Right atrium auricular region (tissue), 2 donors: ENCODE measurements at regions not wholly inside any gene's neighbourhood (a gene's known extent, or its start where the extent isn't known, plus 50 kb on each side); places are given as distances from the start of the nearest gene placed in this dataset.

Experiments
- DNase-seq: peaks from one replicate; pipeline ENCODE4 v3.0.0-alpha.2; 2019; ENCODE audit warnings: low spot score
- H3K27ac ChIP-seq, 2 donors: fragments of 200-600 bp; sonication (generic); 1 replicate in 1 of 2; 2 replicates in 1 of 2; pipeline ENCODE4 v1.5.1; 2016 to 2019
- H3K27me3 ChIP-seq, 2 donors: fragments of 200-600 bp; sonication (generic); one replicate each; pipeline versions ENCODE4 v1.5.1 to v1.6.0; 2017 to 2019
- H3K36me3 ChIP-seq: fragments of 200-600 bp; sonication (generic); one replicate; pipeline ENCODE4 v1.5.1; 2016
- H3K4me1 ChIP-seq, 2 donors: fragments of 200-600 bp; sonication (generic); one replicate each; pipeline versions ENCODE4 v1.5.1 to v1.6.0; 2017 to 2019
- H3K4me3 ChIP-seq, 2 donors: fragments of 200-600 bp; sonication (generic); 1 replicate in 1 of 2; 2 replicates in 1 of 2; pipeline ENCODE4 v1.5.1; 2017 to 2019; ENCODE audit warnings: mild to moderate bottlenecking in 1 of 2, moderate library complexity in 1 of 2
- H3K9me3 ChIP-seq, 2 donors: fragments of 200-600 bp; sonication (generic); one replicate each; pipeline ENCODE4 v1.5.1; 2019
- CTCF ChIP-seq, 2 donors: fragments of 200-600 bp; sonication (generic); IDR thresholded peaks; one replicate each; pipeline ENCODE4 v1.5.1; 2019; ENCODE audit warnings: antibody characterized with exemption in 2 of 2

- Histone ChIP-seq H3K4me3 (no peak overlapping the region), H3K27me3 (no peaks in the 10 kb centered on the region), H3K4me1 (no peaks in the 10 kb centered on the region), H3K27ac (no peak overlapping the region), H3K9me3 (no peaks in the 10 kb centered on the region), H3K36me3 (no peaks in the 10 kb centered on the region)
- no peak for DNase-seq
- no peak for TF ChIP-seq CTCF (IDR thresholded peaks at IDR 0.05)
These were observed 265.7 kb downstream of the BCL11B start for GRCh38 chr14:99006276-99006675.

DNA sequence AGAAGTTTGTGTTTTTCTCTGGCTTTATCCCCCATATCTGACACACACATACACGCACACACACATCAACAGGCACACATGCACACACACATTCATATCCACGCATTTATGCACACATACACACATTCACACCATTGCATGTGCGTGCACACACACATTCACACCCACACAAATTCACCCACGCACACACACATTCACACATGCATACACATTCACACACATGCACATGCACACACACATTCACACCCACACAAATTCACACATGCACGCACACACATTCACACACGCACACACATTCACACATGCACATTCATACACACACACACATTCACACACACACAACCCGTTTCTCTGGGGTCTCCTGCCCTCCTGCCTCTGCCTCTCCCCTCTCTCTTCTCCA is 264.2 kb downstream of the BCL11B start:
- H3K4me1 ChIP-seq, result no peaks in the 10 kb centered on the region
- no peak for TF ChIP-seq CTCF (IDR thresholded peaks at IDR 0.05)

DNA sequence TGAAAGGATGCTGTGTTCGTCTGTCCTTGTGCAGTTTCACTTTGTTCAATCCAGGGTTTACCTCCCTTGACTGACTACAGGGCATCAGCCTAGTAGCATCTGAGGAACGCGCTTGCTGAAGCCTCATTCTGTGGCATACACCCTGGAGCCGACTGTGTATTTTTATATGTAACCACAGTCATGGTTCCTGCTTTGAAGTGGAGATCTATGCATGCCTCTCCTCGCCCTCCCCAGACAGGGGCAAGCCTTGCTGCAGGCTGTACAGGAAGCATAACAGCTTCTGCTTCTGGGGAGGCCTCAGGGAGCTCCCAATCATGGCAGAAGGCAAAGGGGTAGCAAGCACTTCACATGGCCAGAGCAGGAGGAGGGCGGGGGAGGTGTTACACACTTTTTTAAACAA is 262.1 kb downstream of the BCL11B start:
- H3K27me3 ChIP-seq, result no peaks in the 10 kb centered on the region
- H3K4me3 ChIP-seq, result no peak overlapping the region
- TF ChIP-seq CTCF (IDR thresholded peaks at IDR 0.05), result no peak
- no peak for DNase-seq
- no peaks in the 10 kb centered on the region for H3K9me3 ChIP-seq
- no peaks in the 10 kb centered on the region for H3K4me1 ChIP-seq
- H3K27ac ChIP-seq, result no peak overlapping the region
- no peaks in the 10 kb centered on the region for H3K36me3 ChIP-seq

More for the DNA sequence above, 264.2 kb downstream of the BCL11B start:
- no peak for DNase-seq
- no peak overlapping the region for H3K27ac ChIP-seq
- no peaks in the 10 kb centered on the region for H3K27me3 ChIP-seq
- no peaks in the 10 kb centered on the region for H3K36me3 ChIP-seq
- H3K9me3 ChIP-seq, result no peaks in the 10 kb centered on the region
- H3K4me3 ChIP-seq, result no peak overlapping the region

DNA sequence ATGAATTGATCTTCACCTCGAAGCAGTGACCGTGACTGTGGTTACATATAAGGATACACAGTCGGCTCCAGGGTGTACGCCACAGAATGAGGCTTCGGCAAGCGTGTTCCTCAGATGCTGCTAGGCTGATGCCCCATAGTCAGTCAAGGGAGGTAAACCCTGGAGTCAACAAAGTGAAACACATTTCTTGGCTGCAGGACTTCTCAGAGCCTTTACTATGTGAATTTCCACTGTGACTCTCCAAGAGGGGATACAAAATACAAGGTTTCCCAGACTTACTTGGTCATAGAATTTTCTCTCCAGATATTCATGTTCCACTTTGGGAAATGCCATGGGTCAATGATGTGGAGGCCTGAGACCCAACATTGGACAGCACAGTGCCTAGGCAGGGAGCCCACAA is 260.6 kb downstream of the BCL11B start:
- Histone ChIP-seq H3K4me3 (no peak overlapping the region), H3K27me3 (no peaks in the 10 kb centered on the region), H3K9me3 (no peaks in the 10 kb centered on the region), H3K4me1 (no peaks in the 10 kb centered on the region), H3K36me3 (no peaks in the 10 kb centered on the region), H3K27ac (no peak overlapping the region)
- TF ChIP-seq CTCF (IDR thresholded peaks at IDR 0.05), result no peak
- DNase-seq, result no peak

DNA sequence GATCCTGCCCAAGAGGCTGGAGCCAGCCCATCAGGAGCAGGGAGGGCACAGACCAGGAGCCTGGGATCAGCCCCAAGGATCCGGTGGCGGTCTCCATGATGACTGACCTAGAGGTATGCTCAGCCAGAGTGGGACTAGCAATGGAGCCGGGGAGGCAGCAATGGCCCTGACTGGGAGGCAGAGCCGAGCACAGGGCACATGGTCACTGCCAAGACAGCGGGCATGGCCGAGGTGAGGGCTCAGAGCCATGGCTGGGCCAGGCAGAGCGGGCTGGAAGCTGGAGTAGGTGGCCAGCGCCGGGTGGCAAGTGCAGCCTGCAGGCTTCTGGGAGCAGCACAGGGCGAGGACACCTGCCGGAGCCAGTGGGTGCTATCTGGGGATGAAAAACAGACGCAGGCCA is 259.3 kb downstream of the BCL11B start:
- Histone ChIP-seq H3K4me3 (no peak overlapping the region), H3K4me1 (no peaks in the 10 kb centered on the region), H3K9me3 (no peaks in the 10 kb centered on the region), H3K27me3 (no peaks in the 10 kb centered on the region), H3K27ac (no peak overlapping the region), H3K36me3 (no peaks in the 10 kb centered on the region)
- DNase-seq, result no peak
- no peak for TF ChIP-seq CTCF (IDR thresholded peaks at IDR 0.05)

DNA sequence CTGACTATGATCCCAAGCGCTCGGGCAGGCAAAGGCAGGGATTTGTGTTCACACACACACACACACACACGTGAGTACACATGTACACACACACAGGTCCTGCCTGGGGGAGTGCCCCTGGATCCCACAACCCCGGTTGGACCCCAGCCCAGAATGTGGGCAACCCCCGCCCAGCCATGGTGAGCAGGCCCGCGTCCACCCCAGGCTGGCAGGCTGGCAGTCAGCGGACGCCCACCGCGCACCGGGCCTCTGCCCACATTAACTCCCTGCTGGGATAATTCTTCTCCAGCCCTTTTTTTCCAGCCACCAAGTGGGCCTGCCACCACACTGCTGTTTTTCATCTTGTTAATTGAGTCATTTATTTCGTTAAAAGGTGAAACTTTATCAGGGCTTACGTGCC is 256.2 kb downstream of the BCL11B start:
- H3K27ac ChIP-seq, result no peak overlapping the region
- no peak for TF ChIP-seq CTCF (IDR thresholded peaks at IDR 0.05)
- no peak overlapping the region for H3K4me3 ChIP-seq
- H3K9me3 ChIP-seq, result no peaks in the 10 kb centered on the region
- no peaks in the 10 kb centered on the region for H3K27me3 ChIP-seq
- H3K4me1 ChIP-seq, result no peaks in the 10 kb centered on the region
- DNase-seq, result no peak
- no peaks in the 10 kb centered on the region for H3K36me3 ChIP-seq
